CD4-positive, alpha-beta T cell treated with Interleukin-12 subunit alpha and Interleukin-12 subunit beta, for 1 hour (primary cell): ENCODE measurements at regions not wholly inside any gene's neighbourhood (a gene's known extent, or its start where the extent isn't known, plus 50 kb on each side); places are given as distances from the start of the nearest gene placed in this dataset.

Source experiments
- DNase-seq: peaks from one replicate; pipeline ENCODE4 v3.0.0-alpha.2; 2020

DNA sequence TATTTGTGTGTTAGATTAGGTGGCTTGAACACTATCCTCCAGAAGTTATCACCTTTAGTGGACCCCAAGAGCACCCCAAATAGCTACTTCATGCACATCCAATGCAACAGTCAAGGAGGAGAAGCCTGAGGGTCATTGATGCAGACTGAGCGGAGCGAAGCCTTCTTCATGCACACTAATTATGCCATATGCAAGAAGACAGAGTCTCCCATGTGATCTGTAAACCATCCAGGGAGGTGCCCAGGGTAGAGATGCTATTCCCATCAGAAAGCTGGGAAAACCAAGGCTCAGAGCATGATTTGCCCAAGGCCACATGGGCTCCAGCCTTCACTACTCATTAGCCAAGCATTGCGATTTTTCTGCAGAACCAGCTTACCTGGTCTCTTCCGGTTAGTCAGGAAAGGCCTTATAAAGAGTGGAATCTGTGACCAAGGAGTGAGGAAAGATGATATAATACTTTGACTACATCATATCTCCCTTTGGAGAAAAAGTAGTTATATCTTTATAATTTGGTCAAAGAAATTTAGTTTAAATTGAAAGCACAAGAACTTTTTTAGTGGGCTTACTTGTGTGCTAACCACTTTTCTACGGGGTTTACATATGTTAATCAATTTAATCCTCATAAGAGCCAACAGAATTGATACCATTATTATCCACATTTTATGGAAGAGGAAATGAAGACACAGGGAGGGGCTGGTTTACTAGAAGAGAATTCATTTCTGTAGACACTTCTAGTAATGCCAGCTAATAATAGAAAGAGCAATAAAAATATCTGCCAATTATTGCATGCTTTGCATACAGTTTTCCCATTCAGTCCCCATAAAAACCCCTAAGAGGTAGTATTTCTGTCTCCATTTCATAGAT is 220.0 kb downstream of the ESM1 start:
- DNase-seq, result no peak

GRCh38 chr5:54764102-54765090 is 221.0 kb downstream of the ESM1 start:
- DNase-seq, result no peak

DNA sequence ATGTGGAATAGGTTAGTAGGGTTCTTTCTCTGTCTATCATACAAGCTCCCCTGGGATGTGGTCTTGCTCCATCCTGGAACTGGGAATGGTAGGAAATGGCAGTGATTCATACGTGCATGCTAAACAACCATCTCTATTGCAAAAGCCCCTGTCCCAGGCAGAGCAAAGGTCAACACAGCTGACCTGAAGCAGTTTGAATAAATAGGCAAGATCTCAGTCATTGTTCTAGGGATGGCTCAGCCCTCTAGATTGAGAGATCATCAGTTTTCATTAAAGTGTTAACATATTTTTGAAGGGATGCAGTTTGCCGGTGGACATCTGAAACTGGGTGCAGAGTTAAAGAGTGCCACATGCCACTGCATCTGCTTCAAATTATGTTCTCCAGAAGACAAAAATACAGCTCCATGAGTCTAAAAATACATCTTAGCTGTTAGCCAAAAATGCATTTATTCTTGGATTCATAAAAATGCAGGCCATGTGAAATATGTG is 224.1 kb downstream of the ESM1 start:
- no peak for DNase-seq

DNA sequence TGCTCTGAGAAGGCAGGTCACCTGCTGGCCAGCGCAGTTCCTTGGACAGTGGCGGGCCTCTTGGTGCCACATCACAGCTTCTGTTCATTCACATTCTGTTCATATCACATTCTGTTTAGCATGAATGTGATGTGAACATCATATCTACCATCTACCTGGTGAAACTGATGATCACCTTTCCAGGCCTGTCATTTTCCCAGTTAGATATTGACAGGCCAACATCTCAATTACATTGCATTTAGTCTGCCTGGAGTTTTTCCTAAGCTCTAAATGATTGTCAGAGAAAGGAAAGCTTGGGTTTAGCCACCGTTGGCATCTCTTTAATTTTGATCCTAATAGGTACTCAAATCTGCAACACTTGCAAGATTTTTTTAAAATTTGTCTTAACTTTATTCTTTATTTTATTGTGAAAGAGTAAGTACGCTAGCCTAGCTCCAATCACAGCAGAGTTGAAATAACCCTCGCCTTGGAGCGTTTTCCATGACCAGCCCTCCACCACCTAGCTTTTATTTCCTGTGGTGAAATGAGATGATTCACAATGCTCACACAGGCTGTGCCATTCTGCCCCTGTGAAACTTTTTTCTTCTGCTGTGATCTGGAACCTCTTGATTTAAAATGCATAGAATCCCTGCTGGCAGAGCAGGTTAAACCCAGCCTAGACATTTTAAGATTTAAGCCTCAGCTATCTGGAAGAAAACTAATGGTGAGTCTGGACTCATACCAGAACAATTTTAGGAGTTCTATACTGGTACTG is 225.0 kb downstream of the ESM1 start:
- no peak for DNase-seq

- no peak for DNase-seq
These were observed 227.4 kb downstream of the ESM1 start for GRCh38 chr5:54758038-54758437.

- no peak for DNase-seq
These were observed 227.9 kb downstream of the ESM1 start for GRCh38 chr5:54757541-54757940.

DNA sequence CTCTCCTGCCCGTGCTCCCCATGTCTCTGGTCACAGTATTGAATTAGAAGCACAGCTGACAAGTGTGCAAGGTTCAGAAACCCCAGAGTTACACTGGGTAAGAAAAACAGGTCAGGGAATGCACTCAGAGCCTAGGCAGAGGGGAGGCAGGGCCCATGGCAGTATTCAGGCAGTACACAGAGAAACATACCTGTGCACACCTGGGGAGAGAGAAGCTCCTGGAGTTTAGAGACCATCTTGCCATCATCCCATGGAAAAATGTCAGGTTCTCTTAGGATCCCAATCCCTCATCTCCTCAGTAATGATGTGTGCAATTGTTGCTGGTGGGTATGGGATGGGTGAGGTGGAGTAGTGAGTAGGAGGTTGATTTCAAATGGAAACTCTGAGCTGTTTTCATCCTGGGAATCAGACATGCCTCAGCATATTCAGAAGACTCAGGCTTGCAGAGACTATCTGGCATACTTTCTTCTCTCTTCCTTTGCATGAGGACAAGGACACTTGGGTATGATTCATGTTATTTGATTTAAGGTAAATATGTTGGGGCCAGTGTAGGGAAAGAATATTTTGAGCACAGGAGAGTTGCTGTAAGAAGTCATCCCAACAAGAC is 228.5 kb downstream of the ESM1 start:
- DNase-seq, result no peak

GRCh38 chr5:54756301-54756700 is 229.1 kb downstream of the ESM1 start:
- DNase-seq, result peak; percentile 13

GRCh38 chr5:54754878-54755277 is 230.5 kb downstream of the ESM1 start:
- DNase-seq, result no peak

DNA sequence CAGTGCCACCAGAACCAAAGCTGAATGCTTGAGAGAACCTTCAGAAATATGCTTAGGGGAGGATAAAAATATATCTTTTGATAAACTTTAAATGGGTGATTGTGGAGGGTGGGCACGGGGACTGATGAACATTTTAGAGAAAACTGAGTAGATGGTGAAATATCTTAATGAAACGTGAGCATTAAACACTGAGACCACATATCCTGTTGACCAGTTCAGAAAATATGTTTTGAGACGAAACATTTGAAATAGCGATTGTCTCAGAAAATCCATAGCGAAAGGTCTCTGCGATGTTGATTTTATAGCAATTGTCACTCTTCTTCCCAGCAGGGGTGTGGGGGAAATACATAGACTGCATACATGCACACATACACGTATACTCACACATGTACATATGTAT is 231.0 kb downstream of the ESM1 start:
- no peak for DNase-seq

- DNase-seq, result no peak
These were observed 231.6 kb downstream of the ESM1 start for GRCh38 chr5:54753753-54754152.

DNA sequence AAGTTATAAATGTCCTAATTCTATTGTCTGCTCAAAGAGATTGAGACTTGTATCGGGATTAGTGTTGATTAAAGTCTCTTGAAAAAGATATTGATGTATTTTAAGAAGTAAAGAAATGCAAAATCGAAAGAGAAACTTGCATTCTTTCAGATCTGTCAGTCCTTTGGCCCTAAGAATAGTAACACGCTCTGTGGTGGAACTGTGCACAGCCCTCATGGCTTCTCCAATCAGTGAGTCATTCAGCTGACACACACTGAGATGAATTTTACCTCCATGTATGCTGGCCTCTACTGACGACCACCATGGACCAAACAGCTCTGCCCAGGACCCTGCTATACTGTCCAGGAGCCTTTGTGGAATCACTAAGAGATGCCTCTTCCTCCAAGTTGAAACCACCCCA is 232.4 kb downstream of the ESM1 start:
- peak; percentile 47 for DNase-seq

GRCh38 chr5:54748527-54748926 is 231.0 kb downstream of the SNX18 start:
- DNase-seq, result no peak

DNA sequence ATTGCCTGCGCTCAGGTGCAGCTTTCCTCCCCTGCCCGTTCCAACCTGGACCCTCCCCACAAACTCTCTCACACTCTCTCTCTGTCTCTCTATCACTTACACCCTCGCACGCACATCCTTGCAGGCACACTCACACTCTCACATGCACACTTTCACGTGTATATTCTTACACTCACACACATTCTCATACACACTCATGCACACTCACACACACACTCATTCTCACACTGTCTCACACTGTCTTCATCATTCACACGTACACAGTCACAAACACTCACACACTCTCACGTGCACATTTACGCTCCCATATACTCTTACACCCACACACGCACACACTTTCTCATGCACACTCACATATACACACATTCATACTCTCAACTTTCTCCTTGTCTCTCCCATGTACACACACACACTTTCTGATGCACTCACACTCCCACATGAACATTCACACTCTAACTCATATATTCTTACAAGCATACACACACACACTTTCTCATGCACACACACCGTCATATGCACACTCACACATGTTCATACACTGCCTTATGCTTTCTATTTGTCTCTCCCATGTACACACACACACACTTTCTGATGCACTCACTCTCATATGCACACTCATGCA is 229.3 kb downstream of the SNX18 start:
- DNase-seq, result no peak

DNA sequence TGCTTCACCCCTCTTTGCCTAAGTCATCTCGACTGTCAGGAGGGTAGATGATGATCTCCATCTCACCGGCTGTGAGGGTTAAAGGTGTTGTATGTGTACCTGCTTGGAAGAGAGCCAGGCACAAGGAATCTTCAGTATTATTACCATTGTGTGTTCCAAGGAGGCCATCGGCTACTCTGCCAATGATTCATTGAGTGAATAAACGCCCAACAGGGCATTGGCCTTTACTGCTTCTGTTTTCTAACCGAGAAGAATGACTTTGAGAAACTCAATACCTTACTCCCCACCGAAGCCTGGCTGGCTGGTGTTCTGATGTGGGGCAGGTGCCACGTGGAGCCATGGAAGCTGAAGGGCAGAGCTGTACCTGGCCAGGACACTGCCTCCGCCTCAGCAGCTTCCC is 228.8 kb downstream of the SNX18 start:
- no peak for DNase-seq

DNA sequence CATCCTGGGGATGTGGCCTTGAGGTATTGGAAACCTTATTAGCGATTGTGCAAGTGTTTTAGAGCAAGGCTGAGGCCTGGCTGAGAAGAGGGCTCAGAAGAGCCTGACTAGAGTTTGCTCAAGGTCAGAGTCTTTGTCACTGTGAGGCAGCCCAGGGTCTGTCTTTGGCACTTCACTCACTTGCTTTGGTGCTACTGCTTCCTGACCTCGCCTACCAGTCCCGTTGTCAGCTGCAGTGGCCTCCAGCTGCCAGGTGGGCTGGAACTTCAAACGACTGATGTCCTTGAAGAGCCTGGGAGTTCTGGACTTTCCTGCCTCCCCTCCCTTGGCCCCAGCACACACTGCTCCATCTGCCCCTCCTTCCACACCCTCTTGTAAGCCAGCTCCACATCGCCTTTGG is 228.0 kb downstream of the SNX18 start:
- no peak for DNase-seq

DNA sequence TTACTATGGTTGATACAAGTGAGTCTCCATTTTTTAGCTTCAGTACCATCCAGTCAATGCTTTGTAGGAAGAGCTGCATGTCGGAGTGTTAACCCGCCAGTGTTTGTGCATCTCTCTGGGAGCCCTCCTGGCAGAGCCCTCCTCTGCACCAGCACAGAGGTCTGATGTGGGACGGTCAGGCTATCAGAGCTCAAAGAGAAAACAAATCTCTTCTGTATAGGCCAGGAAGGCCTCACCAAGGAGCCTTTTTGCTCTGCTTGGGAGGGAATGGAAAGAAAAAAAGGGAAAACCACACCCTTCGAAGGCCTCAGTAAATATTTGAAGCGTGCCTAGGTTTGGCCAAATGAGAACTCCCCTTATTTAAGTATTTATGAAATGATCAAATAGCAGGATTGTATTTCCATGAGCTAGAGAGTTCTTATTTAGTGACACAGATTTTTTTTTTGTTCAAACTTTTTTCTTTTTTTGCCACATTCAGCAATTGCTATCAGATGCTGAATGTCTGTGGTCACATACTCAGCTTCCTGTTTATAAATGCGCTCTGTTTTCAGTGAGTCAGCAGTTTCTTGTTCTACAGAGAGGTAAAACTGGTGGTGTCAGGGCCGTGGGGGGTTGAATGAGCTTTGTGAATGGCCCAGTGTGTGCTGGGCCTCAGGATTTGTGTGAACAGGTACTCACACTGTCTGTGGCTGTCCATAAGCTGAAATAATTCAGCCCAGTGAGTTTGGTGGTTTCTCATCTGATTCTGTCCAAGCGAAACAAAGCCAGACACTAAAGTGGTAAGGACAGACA is 226.6 kb downstream of the SNX18 start:
- DNase-seq, result peak; percentile 73

GRCh38 chr5:54743581-54743980 is 226.0 kb downstream of the SNX18 start:
- no peak for DNase-seq

GRCh38 chr5:54742417-54742891 is 224.9 kb downstream of the SNX18 start:
- DNase-seq, result no peak

DNA sequence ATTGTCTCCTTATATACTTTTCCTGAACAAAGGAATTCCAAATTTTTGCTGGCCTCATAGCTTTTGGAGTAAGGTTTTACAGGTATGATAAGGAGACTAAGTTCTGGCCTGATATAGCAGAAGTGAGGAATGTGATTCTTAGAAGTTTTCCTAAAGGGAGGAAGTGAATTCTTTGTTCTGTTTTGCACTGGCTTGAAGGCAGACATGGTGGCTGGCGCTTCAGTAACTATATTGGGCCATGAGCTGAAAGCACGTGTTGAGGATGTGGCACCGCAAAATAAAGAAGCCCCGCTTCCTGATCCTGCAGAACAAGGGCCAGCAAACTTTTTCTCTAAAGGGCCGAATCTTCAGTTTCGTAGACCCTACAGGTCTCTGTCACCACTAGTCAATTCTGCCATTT is 224.2 kb downstream of the SNX18 start:
- no peak for DNase-seq

GRCh38 chr5:54740141-54740540 is 222.6 kb downstream of the SNX18 start:
- DNase-seq, result no peak
